ACHN (cell line): ENCODE measurements at regions not wholly inside any gene's neighbourhood (a gene's known extent, or its start where the extent isn't known, plus 50 kb on each side); places are given as distances from the start of the nearest gene placed in this dataset.
"Not testable (repeated sequence)": the region's sequence is repeated elsewhere in the genome, so short reads cannot be mapped to it uniquely, and the experiment has no call there.

Experiments used
- DNase-seq: peaks from one replicate; pipeline ENCODE4 v3.0.0-alpha.2; 2015
- in situ Hi-C: cut with HindIII; loops from 2 replicates; pipeline ENCODE4 v1.10.0; 2017; ENCODE audit warnings: low sequenced_read_pairs, low pct_ligation_motif_present, low pct_unique_long_range_greater_than_20kb

DNA sequence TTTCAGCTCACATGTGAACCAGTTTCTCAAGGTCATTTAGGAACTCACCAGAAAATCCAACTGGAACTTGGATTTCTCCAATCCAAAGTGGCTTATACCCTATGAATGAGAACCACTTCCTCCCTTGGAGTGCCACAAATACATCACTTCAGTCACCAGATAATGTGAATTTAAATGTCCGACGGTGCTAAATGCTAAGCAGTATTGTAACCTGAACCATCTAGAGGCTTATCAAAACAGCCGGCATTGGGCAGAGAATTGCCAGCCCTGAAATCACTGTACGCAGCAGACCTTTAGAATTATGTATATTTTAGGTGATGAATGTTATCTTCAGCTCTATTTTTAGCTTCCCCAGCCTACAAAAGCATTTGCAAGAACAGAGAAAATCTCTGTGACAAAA lies 76.8 kb upstream of the COX20 start:
- in situ Hi-C loops = no loop called here
- no peak for DNase-seq

DNA sequence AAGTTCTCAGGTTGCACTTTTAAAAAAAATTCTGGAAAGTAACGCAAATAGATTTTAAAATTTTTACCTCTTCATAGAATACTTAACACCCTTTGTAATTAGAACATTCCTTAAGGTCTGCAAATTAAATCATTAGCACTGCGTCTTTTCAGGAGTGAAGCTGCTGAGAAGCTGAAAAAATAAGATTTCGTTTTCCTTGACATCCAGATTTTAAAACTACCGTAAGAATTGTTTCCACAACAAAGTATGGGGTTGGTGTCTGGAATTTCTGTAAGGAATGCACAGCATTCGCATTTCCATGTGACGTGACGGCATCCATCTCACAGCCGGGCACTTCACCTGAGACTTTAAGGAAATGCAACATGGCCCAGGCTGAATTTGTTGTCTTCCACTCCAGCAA lies 76.3 kb upstream of the COX20 start:
- DNase-seq = no peak
- in situ Hi-C loops = no loop called here

DNA sequence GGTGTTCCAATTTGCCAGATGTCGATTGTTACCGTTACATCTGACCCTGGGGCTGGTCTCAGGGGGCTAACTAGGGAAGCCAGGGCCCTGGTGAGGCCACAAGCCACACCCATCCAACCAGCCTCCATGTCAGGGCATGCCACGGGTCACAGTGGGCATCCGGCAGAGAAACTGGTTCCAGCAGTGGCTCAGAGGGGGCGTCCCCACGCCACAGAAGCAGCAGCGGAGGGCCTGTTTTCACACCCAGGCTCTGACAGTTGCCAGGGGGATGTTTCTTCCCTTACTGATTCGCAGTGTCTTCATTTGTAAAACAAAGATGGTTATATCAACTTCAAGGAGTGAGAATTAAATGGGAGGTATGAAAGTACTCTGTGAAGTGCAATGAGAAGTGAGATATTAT lies 75.0 kb upstream of the COX20 start:
- in situ Hi-C loops = no loop called here
- DNase-seq = no peak

DNA sequence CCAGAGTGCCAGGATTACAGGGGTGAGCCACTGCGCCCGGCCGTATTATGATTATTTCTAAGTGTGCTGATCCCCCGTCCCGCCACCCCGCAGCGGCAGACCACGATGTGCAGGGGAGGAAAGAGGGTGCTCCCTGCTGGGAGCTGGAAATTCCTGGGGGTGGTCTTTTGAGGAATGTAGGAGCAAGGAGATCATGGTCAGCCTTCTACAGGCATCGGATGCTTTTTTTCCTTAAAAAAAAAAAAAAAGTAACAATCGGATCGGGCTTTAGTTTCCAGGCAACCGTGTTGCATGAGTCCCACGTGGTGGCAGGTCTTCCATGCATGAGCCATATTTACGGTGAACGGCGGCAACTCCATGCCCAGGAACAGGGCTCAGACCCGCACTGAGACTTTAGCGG lies 74.2 kb upstream of the COX20 start:
- no peak for DNase-seq
- in situ Hi-C loops = no loop called here

DNA sequence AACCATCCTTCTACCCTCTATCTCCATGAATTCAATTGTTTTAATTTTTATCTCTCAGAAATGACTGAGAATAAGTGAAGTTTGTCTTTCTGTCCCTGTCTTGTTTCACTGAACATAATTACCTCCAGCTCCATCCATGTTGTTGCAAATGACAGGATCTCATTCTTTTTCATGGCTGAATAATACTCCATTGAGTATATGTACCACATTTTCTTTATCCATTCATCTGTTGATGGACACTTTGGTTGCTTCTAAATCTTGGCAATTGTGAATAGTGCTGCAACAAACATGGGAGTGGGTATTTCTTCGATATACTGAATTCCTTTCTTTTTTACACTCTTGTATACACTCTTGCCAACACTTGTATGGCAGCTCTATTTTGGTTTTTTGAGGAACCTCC lies 72.8 kb upstream of the COX20 start:
- in situ Hi-C loops = no loop called here
- no peak for DNase-seq

DNA sequence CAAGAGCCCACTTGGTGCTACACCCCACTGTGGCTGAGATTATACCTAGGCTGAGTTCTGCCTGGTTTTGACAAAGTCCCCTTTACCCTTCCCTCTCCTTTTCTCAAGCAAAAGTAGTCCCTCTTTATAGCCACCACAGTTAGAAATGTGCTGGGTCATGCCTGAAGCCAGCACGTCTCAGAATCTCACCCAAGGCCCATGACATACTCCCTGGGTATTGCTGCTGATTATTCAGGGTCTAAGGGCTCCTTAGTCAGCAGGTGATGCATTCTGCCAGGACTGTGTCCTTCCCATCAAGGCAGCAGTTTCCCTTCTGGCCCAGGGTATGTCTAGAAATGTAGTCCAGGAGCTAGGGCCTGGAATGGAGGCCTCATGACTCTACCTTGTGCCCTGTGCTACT lies 67.3 kb upstream of the COX20 start:
- no peak for DNase-seq
- in situ Hi-C loops = no loop called here

DNA sequence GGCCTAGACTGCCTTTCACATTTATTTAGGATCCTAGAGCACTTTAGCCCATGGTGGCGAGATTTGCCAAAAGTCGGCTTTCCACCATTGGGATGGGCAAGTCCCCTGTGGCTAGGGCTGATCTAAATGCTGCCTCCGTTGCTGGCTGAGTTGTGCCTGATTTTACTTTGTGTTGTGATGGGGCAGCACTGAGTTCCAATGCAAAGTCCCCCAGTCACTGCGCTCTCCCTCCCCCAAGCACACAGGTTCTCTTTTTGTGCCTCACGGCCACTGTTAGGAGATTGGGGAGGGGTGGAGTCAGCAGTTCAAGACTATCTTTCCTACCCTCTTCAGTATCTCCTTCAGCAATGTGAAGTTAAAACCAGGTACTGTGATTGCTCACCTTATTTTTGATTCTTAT lies 66.7 kb upstream of the COX20 start:
- in situ Hi-C loops = no loop called here
- no peak for DNase-seq

DNA sequence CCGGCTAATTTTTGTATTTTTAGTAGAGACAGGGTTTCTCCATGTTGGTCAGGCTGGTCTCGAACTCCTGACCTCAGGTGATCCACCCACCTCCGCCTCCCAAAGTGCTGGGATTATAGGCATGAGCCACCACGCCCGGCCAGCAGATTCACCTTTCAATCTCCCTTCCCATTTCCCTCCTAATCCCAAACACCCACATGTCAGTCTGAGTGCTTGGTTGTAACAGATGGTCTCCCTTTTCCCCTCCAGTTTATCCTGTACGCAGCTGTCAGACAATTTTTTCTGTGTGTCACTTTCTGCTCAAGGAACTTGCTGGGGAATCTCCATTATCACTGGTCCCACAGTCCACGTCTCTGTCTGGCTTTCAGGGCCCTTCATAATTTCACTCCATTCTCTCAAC lies 64.9 kb upstream of the COX20 start:
- DNase-seq, in situ Hi-C loops: not testable (repeated sequence)

DNA sequence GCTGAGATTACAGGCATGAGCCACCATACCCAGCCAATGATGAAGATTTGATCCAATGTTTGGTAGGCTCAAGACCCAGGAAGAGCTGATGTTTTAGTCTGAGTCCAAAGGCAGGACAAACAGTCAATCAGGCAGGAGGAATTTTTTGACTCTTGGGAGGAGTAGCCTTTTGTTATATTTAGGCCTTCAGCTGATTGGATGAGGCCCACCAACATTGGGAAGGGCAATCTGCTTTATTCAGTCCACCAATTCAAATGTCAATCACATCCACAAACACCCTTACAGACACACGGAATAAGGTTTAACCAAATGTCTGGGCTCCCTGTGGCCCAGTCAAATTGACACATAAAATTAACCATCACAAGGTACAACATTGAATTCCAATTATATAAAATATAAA lies 61.9 kb upstream of the COX20 start:
- in situ Hi-C loops = no loop called here
- DNase-seq = no peak

DNA sequence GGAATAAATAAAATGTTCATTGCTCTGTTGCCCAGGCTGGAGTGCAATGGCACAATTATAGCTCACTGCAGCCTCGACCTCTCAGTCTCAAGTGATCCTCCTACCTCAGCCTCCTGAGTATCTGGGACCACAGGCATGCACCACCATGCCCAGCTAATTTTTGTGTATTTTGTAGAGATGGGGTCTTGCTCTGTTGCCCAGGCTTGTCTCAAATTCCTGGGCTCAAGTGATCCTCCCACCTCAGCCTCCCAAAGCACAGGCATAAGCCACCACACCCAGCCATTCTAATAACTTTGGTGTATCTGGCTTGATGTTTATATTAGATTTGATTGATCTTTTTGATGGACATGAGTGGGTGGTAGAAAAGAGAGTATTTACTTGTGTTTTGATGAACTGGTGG lies 58.7 kb upstream of the COX20 start:
- DNase-seq, in situ Hi-C loops: not testable (repeated sequence)

DNA sequence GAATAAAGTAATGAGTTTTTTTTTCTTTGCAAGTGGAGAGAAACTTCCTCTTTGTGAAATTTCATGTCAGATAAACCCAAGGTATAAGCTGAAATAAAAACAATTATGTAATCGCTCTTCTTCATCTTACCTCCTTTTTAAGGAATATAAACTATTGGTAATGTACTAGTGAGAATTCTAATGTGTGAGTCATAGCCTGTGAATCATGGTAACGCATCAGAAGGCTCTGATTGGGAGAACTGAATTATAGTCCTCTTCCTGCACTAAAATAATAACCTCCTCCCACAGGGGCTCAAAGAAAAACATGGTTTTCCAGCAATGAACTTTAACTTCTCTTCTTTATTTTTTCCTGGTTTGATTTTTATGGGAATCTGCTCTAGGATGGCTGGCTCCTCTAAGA lies 57.1 kb upstream of the COX20 start:
- in situ Hi-C loops = no loop called here
- DNase-seq = peak; percentile 70

DNA sequence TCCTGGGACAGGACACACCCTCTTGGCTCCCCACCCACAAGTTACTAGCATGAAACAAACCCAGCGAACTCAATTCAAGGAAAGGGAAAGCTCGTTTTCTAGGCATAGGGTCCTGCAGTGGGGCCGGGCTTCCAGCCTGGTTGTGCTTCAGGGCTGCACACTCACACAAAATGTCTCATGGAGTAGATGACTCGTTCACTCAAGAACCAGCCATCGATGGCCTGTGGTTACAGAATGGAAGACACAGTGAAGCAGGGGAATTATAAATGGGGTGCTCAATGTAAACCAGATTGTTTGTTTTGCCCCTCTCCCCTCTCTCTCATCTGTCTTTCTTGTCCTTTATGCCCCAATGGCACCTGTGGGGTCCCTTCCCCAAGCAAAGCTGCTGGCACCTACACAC lies 56.0 kb upstream of the COX20 start:
- DNase-seq = peak; percentile 35
- in situ Hi-C loops = no loop called here

DNA sequence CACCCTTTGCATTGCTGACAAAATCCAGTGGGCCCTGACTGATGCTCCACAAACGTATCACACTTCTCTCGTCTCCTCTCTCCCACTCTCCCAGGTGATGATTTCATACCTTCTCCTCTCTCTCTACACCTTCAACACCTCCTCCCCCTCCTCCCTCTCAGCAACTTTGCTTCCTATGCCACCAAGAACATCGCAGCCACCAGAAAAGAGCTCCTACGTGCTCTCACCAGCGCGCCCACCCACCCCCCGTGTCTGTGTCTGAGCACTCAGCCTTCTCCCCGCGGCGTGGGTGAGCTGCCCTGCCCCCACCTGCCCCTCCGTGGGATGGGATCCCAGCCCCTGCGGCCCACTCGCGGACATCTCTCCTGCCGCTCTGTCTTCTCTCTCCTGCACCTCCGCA lies 55.1 kb upstream of the COX20 start:
- DNase-seq = no peak
- in situ Hi-C loops = no loop called here

DNA sequence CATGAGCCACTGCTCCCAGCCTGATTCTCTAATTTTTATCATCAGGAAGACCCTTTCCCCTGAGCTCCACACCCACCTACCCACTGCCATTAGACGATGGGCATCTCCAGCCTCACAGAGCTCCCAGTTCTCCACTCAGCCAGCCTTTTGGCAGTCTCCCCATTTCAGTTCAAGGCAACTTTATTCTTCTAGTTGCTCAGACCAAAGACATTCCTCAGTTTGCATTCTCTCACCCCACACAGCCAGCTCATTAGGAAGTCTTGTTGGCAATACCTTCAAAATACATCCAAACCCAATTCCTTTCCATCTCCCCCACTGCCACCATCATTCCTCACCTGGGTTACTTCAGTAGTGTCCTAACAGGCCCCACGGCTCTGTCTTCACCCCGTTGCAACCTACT lies 53.4 kb upstream of the COX20 start:
- no peak for DNase-seq
- in situ Hi-C loops = no loop called here

DNA sequence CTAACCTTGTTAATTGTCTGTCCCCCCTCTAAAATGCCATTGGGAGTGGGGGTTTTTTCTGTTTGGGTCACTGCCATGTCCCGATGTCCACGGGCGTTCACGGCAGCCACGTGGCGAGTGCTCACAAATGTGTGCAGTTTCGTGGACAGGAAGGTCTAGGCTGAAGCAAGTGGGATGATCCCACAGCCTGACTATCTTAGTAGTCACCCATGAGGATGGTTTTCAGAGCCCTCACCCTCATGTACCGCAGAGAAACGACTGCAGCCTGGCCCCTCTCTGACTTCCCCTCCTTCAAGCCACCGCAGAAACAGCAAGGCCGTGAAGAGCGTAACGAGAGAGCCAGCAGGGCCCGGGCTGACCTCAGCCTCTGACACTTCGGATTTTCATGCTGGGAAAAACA lies 52.3 kb upstream of the COX20 start:
- in situ Hi-C loops = no loop called here
- no peak for DNase-seq
